ENCODE measurements at regions not wholly inside any gene's neighbourhood (a gene's known extent, or its start where the extent isn't known, plus 50 kb on each side); places are given as distances from the start of the nearest gene placed in this dataset.

- H3K36me3 ChIP-seq (ENCODE audit: control insufficient read depth in 2 of 2, insufficient read depth in 2 of 2, low read length in 2 of 2): no peaks in the 10 kb centered on the region
- no peaks in the 10 kb centered on the region for H3K4me1 ChIP-seq (ENCODE audit: control insufficient read depth, insufficient read depth, low read length)
- H3K9me3 ChIP-seq (ENCODE audit: control insufficient read depth in 2 of 2, low read length in 2 of 2): no peaks in the 10 kb centered on the region
- no peak overlapping the region for H3K27ac ChIP-seq (ENCODE audit: low read length)
- no peaks in the 10 kb centered on the region for H3K27me3 ChIP-seq (ENCODE audit: control insufficient read depth in 1 of 2, insufficient read depth in 2 of 2, low read length in 2 of 2)
- no peak overlapping the region for H3K9ac ChIP-seq (ENCODE audit: low read length in 2 of 2)
- no peak overlapping the region for H3K4me3 ChIP-seq (ENCODE audit: low read length in 2 of 2)
Measured at GRCh38 chr13:50104493-50104892, 89.2 kb downstream of the KCNRG start.

GRCh38 chr13:50106559-50106958 is 91.3 kb downstream of the KCNRG start:
- no peak overlapping the region for H3K9ac ChIP-seq (ENCODE audit: low read length in 2 of 2)
- H3K9me3 ChIP-seq (ENCODE audit: control insufficient read depth in 2 of 2, low read length in 2 of 2): no peaks in the 10 kb centered on the region
- H3K27ac ChIP-seq (ENCODE audit: low read length): no peak overlapping the region
- H3K4me1 ChIP-seq (ENCODE audit: control insufficient read depth, insufficient read depth, low read length): no peaks in the 10 kb centered on the region
- no peak overlapping the region for H3K4me3 ChIP-seq (ENCODE audit: low read length in 2 of 2)
- no peaks in the 10 kb centered on the region for H3K27me3 ChIP-seq (ENCODE audit: control insufficient read depth in 1 of 2, insufficient read depth in 2 of 2, low read length in 2 of 2)
- no peaks in the 10 kb centered on the region for H3K36me3 ChIP-seq (ENCODE audit: control insufficient read depth in 2 of 2, insufficient read depth in 2 of 2, low read length in 2 of 2)

GRCh38 chr13:50107205-50107604 is 92.0 kb downstream of the KCNRG start:
- Histone ChIP-seq H3K9ac (ENCODE audit: low read length in 2 of 2) (no peak overlapping the region), H3K27ac (ENCODE audit: low read length) (no peak overlapping the region), H3K9me3 (ENCODE audit: control insufficient read depth in 2 of 2, low read length in 2 of 2) (no peaks in the 10 kb centered on the region), H3K4me1 (ENCODE audit: control insufficient read depth, insufficient read depth, low read length) (no peaks in the 10 kb centered on the region), H3K27me3 (ENCODE audit: control insufficient read depth in 1 of 2, insufficient read depth in 2 of 2, low read length in 2 of 2) (no peaks in the 10 kb centered on the region), H3K4me3 (ENCODE audit: low read length in 2 of 2) (no peak overlapping the region), H3K36me3 (ENCODE audit: control insufficient read depth in 2 of 2, insufficient read depth in 2 of 2, low read length in 2 of 2) (no peaks in the 10 kb centered on the region)

- Histone ChIP-seq H3K36me3 (ENCODE audit: control insufficient read depth in 2 of 2, insufficient read depth in 2 of 2, low read length in 2 of 2) (no peaks in the 10 kb centered on the region), H3K4me1 (ENCODE audit: control insufficient read depth, insufficient read depth, low read length) (no peaks in the 10 kb centered on the region), H3K9ac (ENCODE audit: low read length in 2 of 2) (no peak overlapping the region), H3K4me3 (ENCODE audit: low read length in 2 of 2) (no peak overlapping the region), H3K27ac (ENCODE audit: low read length) (no peak overlapping the region), H3K27me3 (ENCODE audit: control insufficient read depth in 1 of 2, insufficient read depth in 2 of 2, low read length in 2 of 2) (no peaks in the 10 kb centered on the region), H3K9me3 (ENCODE audit: control insufficient read depth in 2 of 2, low read length in 2 of 2) (no peaks in the 10 kb centered on the region)
Measured at GRCh38 chr13:50114961-50115360, 99.7 kb downstream of the KCNRG start.

GRCh38 chr13:50115695-50116094 is 100.5 kb downstream of the KCNRG start:
- Histone ChIP-seq H3K36me3 (ENCODE audit: control insufficient read depth in 2 of 2, insufficient read depth in 2 of 2, low read length in 2 of 2) (no peaks in the 10 kb centered on the region), H3K9me3 (ENCODE audit: control insufficient read depth in 2 of 2, low read length in 2 of 2) (no peaks in the 10 kb centered on the region), H3K27me3 (ENCODE audit: control insufficient read depth in 1 of 2, insufficient read depth in 2 of 2, low read length in 2 of 2) (no peaks in the 10 kb centered on the region), H3K4me1 (ENCODE audit: control insufficient read depth, insufficient read depth, low read length) (no peaks in the 10 kb centered on the region), H3K9ac (ENCODE audit: low read length in 2 of 2) (no peak overlapping the region), H3K27ac (ENCODE audit: low read length) (no peak overlapping the region), H3K4me3 (ENCODE audit: low read length in 2 of 2) (no peak overlapping the region)

- H3K27me3 ChIP-seq (ENCODE audit: control insufficient read depth in 1 of 2, insufficient read depth in 2 of 2, low read length in 2 of 2): no peaks in the 10 kb centered on the region
- H3K36me3 ChIP-seq (ENCODE audit: control insufficient read depth in 2 of 2, insufficient read depth in 2 of 2, low read length in 2 of 2): no peaks in the 10 kb centered on the region
- H3K27ac ChIP-seq (ENCODE audit: low read length): no peak overlapping the region
- no peak overlapping the region for H3K9ac ChIP-seq (ENCODE audit: low read length in 2 of 2)
- no peak overlapping the region for H3K4me3 ChIP-seq (ENCODE audit: low read length in 2 of 2)
- H3K9me3 ChIP-seq (ENCODE audit: control insufficient read depth in 2 of 2, low read length in 2 of 2): no peaks in the 10 kb centered on the region
- H3K4me1 ChIP-seq (ENCODE audit: control insufficient read depth, insufficient read depth, low read length): no peaks in the 10 kb centered on the region
Measured at GRCh38 chr13:50116430-50116973, 101.3 kb downstream of the KCNRG start.

- H3K9ac ChIP-seq (ENCODE audit: low read length in 2 of 2): no peak overlapping the region
- peaks cover 13% of the 10 kb centered on the region for H3K4me1 ChIP-seq (ENCODE audit: control insufficient read depth, insufficient read depth, low read length)
- H3K9me3 ChIP-seq (ENCODE audit: control insufficient read depth in 2 of 2, low read length in 2 of 2): no peaks in the 10 kb centered on the region
- no peak overlapping the region for H3K4me3 ChIP-seq (ENCODE audit: low read length in 2 of 2)
- H3K27me3 ChIP-seq (ENCODE audit: control insufficient read depth in 1 of 2, insufficient read depth in 2 of 2, low read length in 2 of 2): no peaks in the 10 kb centered on the region
- no peaks in the 10 kb centered on the region for H3K36me3 ChIP-seq (ENCODE audit: control insufficient read depth in 2 of 2, insufficient read depth in 2 of 2, low read length in 2 of 2)
- no peak overlapping the region for H3K27ac ChIP-seq (ENCODE audit: low read length)
Measured at GRCh38 chr13:50119591-50119990, 104.3 kb downstream of the KCNRG start.

GRCh38 chr13:50122455-50122854 is 107.2 kb downstream of the KCNRG start:
- Histone ChIP-seq H3K9ac (ENCODE audit: low read length in 2 of 2) (no peak overlapping the region), H3K27ac (ENCODE audit: low read length) (peak overlapping the region; percentile 96), H3K4me1 (ENCODE audit: control insufficient read depth, insufficient read depth, low read length) (peaks cover 25% of the 10 kb centered on the region), H3K9me3 (ENCODE audit: control insufficient read depth in 2 of 2, low read length in 2 of 2) (no peaks in the 10 kb centered on the region), H3K36me3 (ENCODE audit: control insufficient read depth in 2 of 2, insufficient read depth in 2 of 2, low read length in 2 of 2) (no peaks in the 10 kb centered on the region), H3K4me3 (ENCODE audit: low read length in 2 of 2) (no peak overlapping the region), H3K27me3 (ENCODE audit: control insufficient read depth in 1 of 2, insufficient read depth in 2 of 2, low read length in 2 of 2) (peaks cover 0 to 4% of the 10 kb centered on the region in 2 donors)

GRCh38 chr13:50123002-50123401 is 107.8 kb downstream of the KCNRG start:
- peaks cover 29% of the 10 kb centered on the region for H3K4me1 ChIP-seq (ENCODE audit: control insufficient read depth, insufficient read depth, low read length)
- H3K27ac ChIP-seq (ENCODE audit: low read length): peak overlapping the region; percentile 96
- H3K27me3 ChIP-seq (ENCODE audit: control insufficient read depth in 1 of 2, insufficient read depth in 2 of 2, low read length in 2 of 2): peaks cover 1 to 10% of the 10 kb centered on the region in 2 donors
- H3K36me3 ChIP-seq (ENCODE audit: control insufficient read depth in 2 of 2, insufficient read depth in 2 of 2, low read length in 2 of 2): no peaks in the 10 kb centered on the region
- H3K9ac ChIP-seq (ENCODE audit: low read length in 2 of 2): peak overlapping the region; percentile 72 to 96
- peak overlapping the region; percentile 56 to 93 for H3K4me3 ChIP-seq (ENCODE audit: low read length in 2 of 2)
- H3K9me3 ChIP-seq (ENCODE audit: control insufficient read depth in 2 of 2, low read length in 2 of 2): no peaks in the 10 kb centered on the region

- Histone ChIP-seq H3K27me3 (ENCODE audit: control insufficient read depth in 1 of 2, insufficient read depth in 2 of 2, low read length in 2 of 2) (peaks cover 4 to 15% of the 10 kb centered on the region in 2 donors), H3K9me3 (ENCODE audit: control insufficient read depth in 2 of 2, low read length in 2 of 2) (no peaks in the 10 kb centered on the region), H3K27ac (ENCODE audit: low read length) (peak overlapping the region; percentile 96), H3K4me1 (ENCODE audit: control insufficient read depth, insufficient read depth, low read length) (peaks cover 30% of the 10 kb centered on the region), H3K9ac (ENCODE audit: low read length in 2 of 2) (peak overlapping the region; percentile 72 to 96), H3K4me3 (ENCODE audit: low read length in 2 of 2) (peak overlapping the region; percentile 56 to 93), H3K36me3 (ENCODE audit: control insufficient read depth in 2 of 2, insufficient read depth in 2 of 2, low read length in 2 of 2) (no peaks in the 10 kb centered on the region)
Measured at GRCh38 chr13:50123515-50123861, 108.2 kb downstream of the KCNRG start.

- peak overlapping the region; percentile 72 to 96 for H3K9ac ChIP-seq (ENCODE audit: low read length in 2 of 2)
- H3K36me3 ChIP-seq (ENCODE audit: control insufficient read depth in 2 of 2, insufficient read depth in 2 of 2, low read length in 2 of 2): no peaks in the 10 kb centered on the region
- H3K27me3 ChIP-seq (ENCODE audit: control insufficient read depth in 1 of 2, insufficient read depth in 2 of 2, low read length in 2 of 2): peaks cover 4 to 20% of the 10 kb centered on the region in 2 donors
- H3K4me3 ChIP-seq (ENCODE audit: low read length in 2 of 2): peak overlapping the region; percentile 56 to 93
- H3K27ac ChIP-seq (ENCODE audit: low read length): peak overlapping the region; percentile 96
- peaks cover 30% of the 10 kb centered on the region for H3K4me1 ChIP-seq (ENCODE audit: control insufficient read depth, insufficient read depth, low read length)
- no peaks in the 10 kb centered on the region for H3K9me3 ChIP-seq (ENCODE audit: control insufficient read depth in 2 of 2, low read length in 2 of 2)
Measured at GRCh38 chr13:50123862-50124535, 108.8 kb downstream of the KCNRG start.
